ENCODE measurements at regions not wholly inside any gene's neighbourhood (a gene's known extent, or its start where the extent isn't known, plus 50 kb on each side); places are given as distances from the start of the nearest gene placed in this dataset.

DNA sequence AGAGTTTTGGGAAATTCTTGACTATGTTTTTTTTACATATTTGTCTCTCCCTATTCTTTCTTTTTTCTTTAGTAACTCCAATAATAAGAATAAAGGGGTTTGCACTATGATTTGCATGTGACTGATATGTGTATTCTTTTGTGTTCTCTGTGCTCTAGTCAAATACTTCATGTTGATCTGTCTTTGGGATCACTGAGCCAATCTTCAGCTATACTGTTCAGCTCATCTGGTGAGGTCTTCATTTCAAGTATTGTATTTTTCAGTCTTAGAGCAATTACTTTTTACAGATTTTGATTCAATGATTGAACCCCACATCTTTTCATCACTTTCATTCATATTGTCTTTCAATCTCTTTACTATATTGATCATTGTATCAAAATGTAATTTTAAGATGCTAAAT lies 58.1 kb upstream of the TAF11L2 start:
- H3K36me3 ChIP-seq (replicated peaks in 1 of 2) = no peaks in the 10 kb centered on the region
- DNase-seq = no peak
- H3K4me1 ChIP-seq (replicated peaks in 1 of 2) = peaks cover 0 to 5% of the 10 kb centered on the region in 2 donors
- H3K9me3 ChIP-seq (replicated peaks in 1 of 3) = no peaks in the 10 kb centered on the region
- H3K27ac ChIP-seq = no peak overlapping the region
- H3K4me3 ChIP-seq = no peak overlapping the region
- TF ChIP-seq CTCF (IDR thresholded peaks at IDR 0.05) (no peak), POLR2A (IDR thresholded peaks at IDR 0.05) (no peak)
- H3K27me3 ChIP-seq = no peaks in the 10 kb centered on the region
- intact Hi-C loops (cut with DNase I) = no loop called here

- DNase-seq = no peak
- Histone ChIP-seq H3K27me3 (no peaks in the 10 kb centered on the region), H3K27ac (no peak overlapping the region), H3K4me3 (no peak overlapping the region), H3K9me3 (replicated peaks in 1 of 3) (no peaks in the 10 kb centered on the region), H3K4me1 (replicated peaks in 1 of 2) (peaks cover 0 to 5% of the 10 kb centered on the region in 2 donors), H3K36me3 (replicated peaks in 1 of 2) (no peaks in the 10 kb centered on the region)
- intact Hi-C loops (cut with DNase I) = no loop called here
- no peak for TF ChIP-seq CTCF (IDR thresholded peaks at IDR 0.05)
- TF ChIP-seq POLR2A (IDR thresholded peaks at IDR 0.05) = no peak
These were observed 57.3 kb upstream of the TAF11L2 start for GRCh38 chr5:17440766-17441165.

DNA sequence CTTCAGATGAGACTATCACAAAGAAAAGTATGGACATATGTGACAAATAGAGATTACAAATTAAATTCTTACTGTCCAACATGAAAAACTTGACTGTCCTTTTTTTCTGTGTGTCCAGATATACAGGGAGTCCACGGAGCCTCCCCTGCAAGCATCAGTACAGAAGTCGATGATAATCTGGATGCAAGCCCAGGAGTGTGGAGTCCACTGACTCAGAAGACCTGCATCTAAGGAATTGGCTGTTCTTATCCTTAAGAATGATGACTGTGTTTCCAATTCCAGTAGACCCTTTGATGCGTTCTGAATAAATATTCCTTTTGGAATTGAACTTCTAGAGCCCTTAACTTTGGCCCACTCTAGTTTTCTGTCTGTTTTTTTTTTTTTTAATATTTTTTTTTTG lies 56.7 kb upstream of the TAF11L2 start:
- H3K4me1 ChIP-seq (replicated peaks in 1 of 2) = peaks cover 0 to 5% of the 10 kb centered on the region in 2 donors
- H3K27me3 ChIP-seq = no peaks in the 10 kb centered on the region
- WGBS, 4 donors = 76 to 88% (median 81%) methylated on average over 3 of the region's 3 CpGs
- no peaks in the 10 kb centered on the region for H3K9me3 ChIP-seq (replicated peaks in 1 of 3)
- intact Hi-C loops (cut with DNase I) = no loop called here
- no peak overlapping the region for H3K27ac ChIP-seq
- TF ChIP-seq POLR2A (IDR thresholded peaks at IDR 0.05) (no peak), CTCF (IDR thresholded peaks at IDR 0.05) (no peak)
- no peak for DNase-seq
- no peaks in the 10 kb centered on the region for H3K36me3 ChIP-seq (replicated peaks in 1 of 2)
- no peak overlapping the region for H3K4me3 ChIP-seq

GRCh38 chr5:17443333-17444130 lies 54.5 kb upstream of the TAF11L2 start:
- peak in 2 of 7 donors; percentile 18 to 31 for DNase-seq
- H3K27ac ChIP-seq = no peak overlapping the region
- no peaks in the 10 kb centered on the region for H3K4me1 ChIP-seq (replicated peaks in 1 of 2)
- H3K9me3 ChIP-seq (replicated peaks in 1 of 3) = no peaks in the 10 kb centered on the region
- intact Hi-C loops (cut with DNase I) = no loop called here
- no peak overlapping the region for H3K4me3 ChIP-seq
- TF ChIP-seq POLR2A (IDR thresholded peaks at IDR 0.05) (no peak), CTCF (IDR thresholded peaks at IDR 0.05) (no peak)
- WGBS, 4 donors = 79 to 90% (median 82%) methylated on average over 18 to 23 of the region's 23 CpGs
- H3K27me3 ChIP-seq = no peaks in the 10 kb centered on the region
- H3K36me3 ChIP-seq (replicated peaks in 1 of 2) = no peaks in the 10 kb centered on the region
